Adipocyte (in vitro differentiated cells): ENCODE measurements at regions not wholly inside any gene's neighbourhood (a gene's known extent, or its start where the extent isn't known, plus 50 kb on each side); places are given as distances from the start of the nearest gene placed in this dataset.
A peak's percentile ranks its signal among the peaks of the same experiment; 100 is the strongest.
"Not testable (repeated sequence)": the region's sequence is repeated elsewhere in the genome, so short reads cannot be mapped to it uniquely, and the experiment has no call there.

Source experiments
- DNase-seq: peaks from one replicate; pipeline ENCODE4 v3.0.0-alpha.2; 2015; ENCODE audit warnings: low read depth
- H3K27me3 ChIP-seq: replicated peaks from 2 replicates; pipeline ENCODE4 v1.7.0; 2013; ENCODE audit warnings: mild to moderate bottlenecking, low read length, moderate library complexity; ENCODE audit not compliant: control insufficient read depth, insufficient read depth
- H3K36me3 ChIP-seq: 2 replicates; pipeline ENCODE4 v1.7.0; 2013; ENCODE audit warnings: low read length, mild to moderate bottlenecking, moderate library complexity; ENCODE audit not compliant: control insufficient read depth, insufficient read depth, severe bottlenecking
- H3K4me1 ChIP-seq: 2 replicates; pipeline ENCODE4 v1.7.0; 2013; ENCODE audit warnings: mild to moderate bottlenecking, low read length, moderate library complexity; ENCODE audit not compliant: control insufficient read depth, insufficient read depth
- H3K4me3 ChIP-seq: 2 replicates; pipeline ENCODE4 v1.7.0; 2013; ENCODE audit warnings: mild to moderate bottlenecking, low read length, moderate library complexity
- H3K9ac ChIP-seq: 2 replicates; pipeline ENCODE4 v1.7.0; 2013; ENCODE audit warnings: mild to moderate bottlenecking, low read length, moderate library complexity
- H3K9me3 ChIP-seq: 2 replicates; pipeline ENCODE4 v1.7.0; 2013; ENCODE audit warnings: mild to moderate bottlenecking, low read length, moderate library complexity; ENCODE audit not compliant: control insufficient read depth

GRCh38 chr4:112747036-112747435 lies 110.1 kb downstream of the LARP7 start:
- Histone ChIP-seq H3K4me3 (no peak overlapping the region), H3K9me3 (no peaks in the 10 kb centered on the region), H3K9ac (no peak overlapping the region), H3K27me3 (no peaks in the 10 kb centered on the region), H3K36me3 (no peaks in the 10 kb centered on the region), H3K4me1 (no peaks in the 10 kb centered on the region)
- no peak for DNase-seq

- no peaks in the 10 kb centered on the region for H3K27me3 ChIP-seq
- DNase-seq, result no peak
Measured at GRCh38 chr4:112748352-112748878, 111.5 kb downstream of the LARP7 start.

DNA sequence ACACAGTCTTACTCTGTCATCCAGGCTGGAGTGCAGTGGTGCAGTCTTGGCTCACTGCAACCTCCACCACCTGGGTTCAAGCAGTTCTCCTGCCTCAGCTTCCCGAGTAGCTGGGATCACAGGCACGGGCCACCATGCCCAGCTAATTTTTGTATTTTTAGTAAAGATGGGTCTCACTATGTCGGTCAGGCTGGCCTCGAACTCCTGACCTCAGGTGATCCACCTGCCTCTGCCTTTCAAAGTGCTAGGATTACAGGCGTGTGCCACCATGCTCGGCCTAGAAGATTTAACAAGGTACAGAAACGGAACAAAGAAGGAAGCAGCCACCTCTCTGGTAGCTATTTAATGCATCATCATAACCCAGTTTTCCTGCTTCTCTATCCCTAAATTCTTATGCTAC lies 113.8 kb downstream of the LARP7 start:
- H3K9ac ChIP-seq, H3K36me3 ChIP-seq, H3K4me3 ChIP-seq, H3K4me1 ChIP-seq, H3K27me3 ChIP-seq, DNase-seq, H3K9me3 ChIP-seq: not testable (repeated sequence)

More at GRCh38 chr4:112748352-112748878, 111.5 kb downstream of the LARP7 start:
- Histone ChIP-seq H3K4me1 (no peaks in the 10 kb centered on the region), H3K4me3 (no peak overlapping the region), H3K9me3 (no peaks in the 10 kb centered on the region), H3K9ac (no peak overlapping the region), H3K36me3 (no peaks in the 10 kb centered on the region)

- Histone ChIP-seq H3K9ac (no peak overlapping the region), H3K4me1 (no peaks in the 10 kb centered on the region), H3K36me3 (no peaks in the 10 kb centered on the region), H3K27me3 (no peaks in the 10 kb centered on the region), H3K9me3 (no peaks in the 10 kb centered on the region), H3K4me3 (no peak overlapping the region)
- no peak for DNase-seq
Measured at GRCh38 chr4:112751447-112751846, 114.5 kb downstream of the LARP7 start.

GRCh38 chr4:112752061-112752460 lies 115.1 kb downstream of the LARP7 start:
- Histone ChIP-seq H3K36me3 (no peaks in the 10 kb centered on the region), H3K9ac (no peak overlapping the region), H3K4me3 (no peak overlapping the region), H3K9me3 (no peaks in the 10 kb centered on the region), H3K27me3 (no peaks in the 10 kb centered on the region), H3K4me1 (no peaks in the 10 kb centered on the region)
- no peak for DNase-seq

- H3K36me3 ChIP-seq, result no peaks in the 10 kb centered on the region
- H3K9me3 ChIP-seq, result no peaks in the 10 kb centered on the region
- H3K4me1 ChIP-seq, result no peaks in the 10 kb centered on the region
- no peak overlapping the region for H3K9ac ChIP-seq
- H3K4me3 ChIP-seq, result no peak overlapping the region
- no peaks in the 10 kb centered on the region for H3K27me3 ChIP-seq
- no peak for DNase-seq
Measured at GRCh38 chr4:112752510-112752909, 115.6 kb downstream of the LARP7 start.

DNA sequence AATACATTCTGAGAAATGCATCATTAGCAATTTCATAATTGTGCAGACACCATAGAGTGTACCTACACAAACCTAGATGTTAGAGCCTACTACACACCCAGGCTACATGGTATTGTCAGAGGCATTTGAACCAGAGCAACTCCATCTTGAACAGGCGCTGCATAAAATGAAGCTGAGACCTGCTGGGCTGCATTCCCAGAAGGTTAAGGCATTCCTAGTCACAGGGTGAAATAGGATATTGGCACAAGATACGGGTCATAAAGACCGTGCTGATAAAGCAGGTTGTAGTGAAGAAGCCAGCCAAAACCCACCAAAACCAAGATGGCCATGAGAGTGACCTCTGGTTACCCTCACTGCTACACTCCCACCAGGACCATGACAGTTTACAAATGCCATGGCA lies 116.4 kb downstream of the LARP7 start:
- H3K4me1 ChIP-seq, result no peaks in the 10 kb centered on the region
- H3K4me3 ChIP-seq, result no peak overlapping the region
- H3K27me3 ChIP-seq, result no peaks in the 10 kb centered on the region
- no peaks in the 10 kb centered on the region for H3K36me3 ChIP-seq
- no peaks in the 10 kb centered on the region for H3K9me3 ChIP-seq
- no peak for DNase-seq
- no peak overlapping the region for H3K9ac ChIP-seq

GRCh38 chr4:112759313-112759712 lies 122.4 kb downstream of the LARP7 start:
- Histone ChIP-seq H3K4me3 (no peak overlapping the region), H3K9me3 (no peaks in the 10 kb centered on the region)

DNA sequence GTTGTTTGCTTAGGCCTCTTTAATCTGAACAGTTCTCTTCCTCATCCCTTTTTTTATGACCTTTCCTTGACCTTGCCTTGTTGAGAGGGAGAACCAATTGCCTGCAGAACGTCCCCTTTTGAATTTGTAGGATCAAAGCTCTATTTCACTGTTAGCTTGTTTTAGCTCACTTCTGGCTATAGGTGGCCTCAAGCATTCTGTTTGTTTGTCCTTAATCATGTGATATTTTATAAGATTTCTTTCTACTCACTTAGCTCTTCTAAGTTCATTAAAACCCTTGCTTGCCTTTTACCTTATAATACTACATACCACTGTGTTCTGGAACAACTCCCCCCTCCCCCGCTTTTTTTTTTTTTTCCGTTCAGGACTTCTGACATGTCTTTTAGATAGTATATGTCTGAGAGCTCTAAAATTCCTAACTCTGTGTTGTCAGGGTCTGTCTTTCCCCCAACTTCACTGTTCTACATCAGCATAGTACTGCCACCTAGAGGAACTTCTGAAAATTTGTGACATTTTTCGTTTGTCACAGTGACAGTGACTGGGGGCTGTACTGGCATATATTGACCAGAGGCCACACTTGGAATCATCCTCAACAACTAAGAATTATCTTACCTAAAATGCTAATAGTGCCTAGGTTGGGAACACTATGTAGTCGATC lies 128.5 kb downstream of the LARP7 start:
- peak; percentile 34 for DNase-seq
- no peak overlapping the region for H3K4me3 ChIP-seq
- H3K36me3 ChIP-seq, result no peaks in the 10 kb centered on the region
- H3K27me3 ChIP-seq, result no peaks in the 10 kb centered on the region
- H3K4me1 ChIP-seq, result no peaks in the 10 kb centered on the region
- H3K9me3 ChIP-seq, result no peaks in the 10 kb centered on the region
- no peak overlapping the region for H3K9ac ChIP-seq

More at GRCh38 chr4:112759313-112759712, 122.4 kb downstream of the LARP7 start:
- no peaks in the 10 kb centered on the region for H3K4me1 ChIP-seq
- no peak for DNase-seq
- no peaks in the 10 kb centered on the region for H3K36me3 ChIP-seq
- H3K9ac ChIP-seq, result no peak overlapping the region
- no peaks in the 10 kb centered on the region for H3K27me3 ChIP-seq

GRCh38 chr4:112766422-112766821 lies 129.5 kb downstream of the LARP7 start:
- DNase-seq, result peak; percentile 80
- Histone ChIP-seq H3K4me3 (no peak overlapping the region), H3K4me1 (no peaks in the 10 kb centered on the region), H3K9me3 (no peaks in the 10 kb centered on the region), H3K9ac (no peak overlapping the region), H3K36me3 (no peaks in the 10 kb centered on the region), H3K27me3 (no peaks in the 10 kb centered on the region)

- DNase-seq, result no peak
- no peak overlapping the region for H3K4me3 ChIP-seq
- no peaks in the 10 kb centered on the region for H3K4me1 ChIP-seq
- H3K36me3 ChIP-seq, result no peaks in the 10 kb centered on the region
- H3K9me3 ChIP-seq, result no peaks in the 10 kb centered on the region
- no peaks in the 10 kb centered on the region for H3K27me3 ChIP-seq
- H3K9ac ChIP-seq, result no peak overlapping the region
Measured at GRCh38 chr4:112767386-112767785, 130.4 kb downstream of the LARP7 start.

GRCh38 chr4:112770114-112770513 lies 133.2 kb downstream of the LARP7 start:
- no peak overlapping the region for H3K4me3 ChIP-seq
- H3K36me3 ChIP-seq, result no peaks in the 10 kb centered on the region
- no peak for DNase-seq
- no peaks in the 10 kb centered on the region for H3K27me3 ChIP-seq
- H3K9ac ChIP-seq, result no peak overlapping the region
- no peaks in the 10 kb centered on the region for H3K9me3 ChIP-seq
- no peaks in the 10 kb centered on the region for H3K4me1 ChIP-seq
